ENCODE measurements at regions not wholly inside any gene's neighbourhood (a gene's known extent, or its start where the extent isn't known, plus 50 kb on each side); places are given as distances from the start of the nearest gene placed in this dataset.
A peak's percentile ranks its signal among the peaks of the same experiment; 100 is the strongest.
"Not testable (repeated sequence)": the region's sequence is repeated elsewhere in the genome, so short reads cannot be mapped to it uniquely, and the experiment has no call there.

GRCh38 chr4:134622626-134623575, 421.3 kb upstream of the PABPC4L start:
- peak; percentile 66 for DNase-seq (ENCODE audit: low spot score)

GRCh38 chr4:134622199-134622598, 420.6 kb upstream of the PABPC4L start:
- no peak for DNase-seq (ENCODE audit: low spot score)

- DNase-seq (ENCODE audit: low spot score), result not testable (repeated sequence)
These were observed 420.1 kb upstream of the PABPC4L start for GRCh38 chr4:134621715-134622114.

- DNase-seq (ENCODE audit: low spot score), result no peak
These were observed 409.4 kb upstream of the PABPC4L start for GRCh38 chr4:134610956-134611355.

- DNase-seq (ENCODE audit: low spot score), result no peak
These were observed 408.6 kb upstream of the PABPC4L start for GRCh38 chr4:134610172-134610571.

- DNase-seq (ENCODE audit: low spot score), result no peak
These were observed 400.1 kb upstream of the PABPC4L start for GRCh38 chr4:134601706-134602105.

GRCh38 chr4:134591326-134591725, 389.7 kb upstream of the PABPC4L start:
- DNase-seq (ENCODE audit: low spot score), result no peak

- DNase-seq (ENCODE audit: low spot score), result no peak
These were observed 384.4 kb upstream of the PABPC4L start for GRCh38 chr4:134585972-134586371.

- DNase-seq (ENCODE audit: low spot score), result no peak
These were observed 365.9 kb upstream of the PABPC4L start for GRCh38 chr4:134567461-134567860.

GRCh38 chr4:134560728-134561127, 359.1 kb upstream of the PABPC4L start:
- no peak for DNase-seq (ENCODE audit: low spot score)

GRCh38 chr4:134552063-134552462, 350.5 kb upstream of the PABPC4L start:
- no peak for DNase-seq (ENCODE audit: low spot score)

- DNase-seq (ENCODE audit: low spot score), result no peak
These were observed 349.8 kb upstream of the PABPC4L start for GRCh38 chr4:134551348-134551747.

GRCh38 chr4:134548052-134548628, 346.6 kb upstream of the PABPC4L start:
- DNase-seq (ENCODE audit: low spot score), result no peak

GRCh38 chr4:134546279-134546678, 344.7 kb upstream of the PABPC4L start:
- DNase-seq (ENCODE audit: low spot score), result no peak

- DNase-seq (ENCODE audit: low spot score), result peak; percentile 56
These were observed 342.7 kb upstream of the PABPC4L start for GRCh38 chr4:134544303-134544770.

GRCh38 chr4:134540588-134540987, 339.0 kb upstream of the PABPC4L start:
- DNase-seq (ENCODE audit: low spot score), result no peak

GRCh38 chr4:134539729-134540231, 338.2 kb upstream of the PABPC4L start:
- peak; percentile 23 for DNase-seq (ENCODE audit: low spot score)

GRCh38 chr4:134537701-134538100, 336.1 kb upstream of the PABPC4L start:
- no peak for DNase-seq (ENCODE audit: low spot score)

GRCh38 chr4:134533068-134533467, 331.5 kb upstream of the PABPC4L start:
- DNase-seq (ENCODE audit: low spot score), result peak; percentile 52

- no peak for DNase-seq (ENCODE audit: low spot score)
These were observed 329.4 kb upstream of the PABPC4L start for GRCh38 chr4:134531013-134531412.

GRCh38 chr4:134529629-134530028, 328.0 kb upstream of the PABPC4L start:
- no peak for DNase-seq (ENCODE audit: low spot score)

- no peak for DNase-seq (ENCODE audit: low spot score)
These were observed 317.1 kb upstream of the PABPC4L start for GRCh38 chr4:134518574-134519217.

Data from umbilical cord (tissue), 1 donor.